Parathyroid adenoma (tissue), 2 donors: ENCODE measurements at regions not wholly inside any gene's neighbourhood (a gene's known extent, or its start where the extent isn't known, plus 50 kb on each side); places are given as distances from the start of the nearest gene placed in this dataset.

Experiments
- H2AFZ ChIP-seq: fragments of 300-600 bp; sonication (generic); one replicate; pipeline ENCODE4 v1.7.0; 2017; ENCODE audit warnings: antibody characterized with exemption, mild to moderate bottlenecking
- H3K27ac ChIP-seq: fragments of 300-600 bp; sonication (generic); one replicate; pipeline ENCODE4 v1.7.0; 2017
- H3K27me3 ChIP-seq: fragments of 300-600 bp; sonication (generic); one replicate; pipeline ENCODE4 v1.7.0; 2017; ENCODE audit warnings: low read length; ENCODE audit not compliant: control insufficient read depth, insufficient read depth
- H3K36me3 ChIP-seq: fragments of 300-600 bp; sonication (generic); one replicate; pipeline ENCODE4 v1.7.0; 2017; ENCODE audit warnings: low read length; ENCODE audit not compliant: control insufficient read depth, insufficient read depth
- H3K4me1 ChIP-seq: fragments of 300-600 bp; sonication (generic); one replicate; pipeline ENCODE4 v1.7.0; 2017; ENCODE audit warnings: control low read depth
- H3K4me2 ChIP-seq: fragments of 300-600 bp; sonication (generic); one replicate; pipeline ENCODE4 v1.7.0; 2017; ENCODE audit warnings: low read length
- H3K4me3 ChIP-seq: fragments of 300-600 bp; sonication (generic); one replicate; pipeline ENCODE4 v1.7.0; 2017; ENCODE audit warnings: low read depth, low read length
- H3K79me2 ChIP-seq: fragments of 300-600 bp; sonication (generic); one replicate; pipeline ENCODE4 v1.7.0; 2017; ENCODE audit warnings: control low read depth
- H3K9ac ChIP-seq: fragments of 300-600 bp; sonication (generic); one replicate; pipeline ENCODE4 v1.7.0; 2017; ENCODE audit warnings: mild to moderate bottlenecking
- H3K9me3 ChIP-seq: fragments of 300-600 bp; sonication (generic); one replicate; pipeline ENCODE4 v1.7.0; 2017; ENCODE audit warnings: low read length; ENCODE audit not compliant: control insufficient read depth
- TF ChIP-seq, protein P1 (sequence below): fragments of 300-600 bp; sonication (generic); IDR thresholded peaks from one replicate; pipeline ENCODE4 v1.7.0; 2017; ENCODE audit warnings: antibody characterized with exemption, mild to moderate bottlenecking
- donor health status: primary hyperparathyroidism.

GRCh38 chr13:37207691-37208451, 102.4 kb upstream of the CSNK1A1L start:
- TF ChIP-seq, protein P1, sequence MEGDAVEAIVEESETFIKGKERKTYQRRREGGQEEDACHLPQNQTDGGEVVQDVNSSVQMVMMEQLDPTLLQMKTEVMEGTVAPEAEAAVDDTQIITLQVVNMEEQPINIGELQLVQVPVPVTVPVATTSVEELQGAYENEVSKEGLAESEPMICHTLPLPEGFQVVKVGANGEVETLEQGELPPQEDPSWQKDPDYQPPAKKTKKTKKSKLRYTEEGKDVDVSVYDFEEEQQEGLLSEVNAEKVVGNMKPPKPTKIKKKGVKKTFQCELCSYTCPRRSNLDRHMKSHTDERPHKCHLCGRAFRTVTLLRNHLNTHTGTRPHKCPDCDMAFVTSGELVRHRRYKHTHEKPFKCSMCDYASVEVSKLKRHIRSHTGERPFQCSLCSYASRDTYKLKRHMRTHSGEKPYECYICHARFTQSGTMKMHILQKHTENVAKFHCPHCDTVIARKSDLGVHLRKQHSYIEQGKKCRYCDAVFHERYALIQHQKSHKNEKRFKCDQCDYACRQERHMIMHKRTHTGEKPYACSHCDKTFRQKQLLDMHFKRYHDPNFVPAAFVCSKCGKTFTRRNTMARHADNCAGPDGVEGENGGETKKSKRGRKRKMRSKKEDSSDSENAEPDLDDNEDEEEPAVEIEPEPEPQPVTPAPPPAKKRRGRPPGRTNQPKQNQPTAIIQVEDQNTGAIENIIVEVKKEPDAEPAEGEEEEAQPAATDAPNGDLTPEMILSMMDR, result no peak
- no peaks in the 10 kb centered on the region for H3K4me1 ChIP-seq
- no peaks in the 10 kb centered on the region for H3K27me3 ChIP-seq
- no peaks in the 10 kb centered on the region for H3K79me2 ChIP-seq
- H3K4me2 ChIP-seq, result no peak overlapping the region
- no peak overlapping the region for H3K4me3 ChIP-seq
- no peak overlapping the region for H3K27ac ChIP-seq
- no peak overlapping the region for H2AFZ ChIP-seq
- no peaks in the 10 kb centered on the region for H3K9me3 ChIP-seq
- no peaks in the 10 kb centered on the region for H3K36me3 ChIP-seq
- no peak overlapping the region for H3K9ac ChIP-seq

GRCh38 chr13:37202264-37202663, 96.8 kb upstream of the CSNK1A1L start:
- Histone ChIP-seq H3K9me3 (no peaks in the 10 kb centered on the region), H3K27ac (no peak overlapping the region), H3K4me2 (no peak overlapping the region), H3K27me3 (no peaks in the 10 kb centered on the region), H2AFZ (no peak overlapping the region), H3K36me3 (no peaks in the 10 kb centered on the region), H3K79me2 (no peaks in the 10 kb centered on the region), H3K9ac (no peak overlapping the region), H3K4me1 (no peaks in the 10 kb centered on the region), H3K4me3 (no peak overlapping the region)
- TF ChIP-seq, protein P1, result no peak

- Histone ChIP-seq H3K9ac (no peak overlapping the region), H3K4me2 (no peak overlapping the region), H3K79me2 (no peaks in the 10 kb centered on the region), H3K27me3 (no peaks in the 10 kb centered on the region), H3K36me3 (no peaks in the 10 kb centered on the region), H3K4me1 (no peaks in the 10 kb centered on the region), H3K9me3 (no peaks in the 10 kb centered on the region), H2AFZ (no peak overlapping the region), H3K4me3 (no peak overlapping the region), H3K27ac (no peak overlapping the region)
- TF ChIP-seq, protein P1, result no peak
These were observed 95.6 kb upstream of the CSNK1A1L start for GRCh38 chr13:37201081-37201480.

GRCh38 chr13:37198629-37199028, 93.2 kb upstream of the CSNK1A1L start:
- H3K27me3 ChIP-seq, result no peaks in the 10 kb centered on the region
- H3K4me3 ChIP-seq, result no peak overlapping the region
- TF ChIP-seq, protein P1, result no peak

DNA sequence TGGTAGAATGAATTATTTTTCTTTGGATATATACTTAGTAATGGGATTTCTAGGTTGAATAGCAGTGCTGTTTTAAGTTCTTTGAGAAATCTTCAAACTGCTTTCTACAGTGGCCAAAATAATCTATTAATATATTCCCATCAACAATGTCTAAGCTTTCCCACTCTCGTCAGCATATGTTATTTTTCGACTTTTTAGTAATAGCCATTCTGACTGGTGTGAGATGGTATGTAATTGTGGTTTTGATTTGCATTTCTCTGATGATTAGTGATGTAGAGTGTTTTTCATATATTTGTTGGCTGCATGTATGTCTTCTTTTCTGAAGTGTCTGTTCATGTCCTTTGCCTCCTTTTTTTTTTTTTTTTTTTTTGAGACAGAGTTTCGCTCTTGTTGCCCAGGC, 90.2 kb upstream of the CSNK1A1L start:
- Histone ChIP-seq H3K9ac (no peak overlapping the region), H3K4me2 (no peak overlapping the region), H3K36me3 (no peaks in the 10 kb centered on the region), H3K27me3 (no peaks in the 10 kb centered on the region), H3K79me2 (no peaks in the 10 kb centered on the region), H2AFZ (no peak overlapping the region), H3K9me3 (no peaks in the 10 kb centered on the region), H3K4me1 (no peaks in the 10 kb centered on the region), H3K4me3 (no peak overlapping the region), H3K27ac (no peak overlapping the region)
- TF ChIP-seq, protein P1, result no peak

More at GRCh38 chr13:37198629-37199028, 93.2 kb upstream of the CSNK1A1L start:
- Histone ChIP-seq H3K4me2 (no peak overlapping the region), H2AFZ (no peak overlapping the region), H3K36me3 (no peaks in the 10 kb centered on the region), H3K9me3 (no peaks in the 10 kb centered on the region), H3K79me2 (no peaks in the 10 kb centered on the region), H3K4me1 (no peaks in the 10 kb centered on the region), H3K9ac (no peak overlapping the region), H3K27ac (no peak overlapping the region)
